Naive thymus-derived CD8-positive, alpha-beta T cell (primary cell): ENCODE measurements at regions not wholly inside any gene's neighbourhood (a gene's known extent, or its start where the extent isn't known, plus 50 kb on each side); places are given as distances from the start of the nearest gene placed in this dataset.

ENCODE experiments used
- ATAC-seq, 2 donors: fragments of 150-1000 bp; cut with Tn5 transposase in 1 of 2; sonication (Bioruptor Pico), chemical (Tn5 transposase) in 1 of 2; 1 replicate in 1 of 2; 2 replicates in 1 of 2; pipeline ENCODE4 v1.10.0; 2021; ENCODE audit warnings: mild to moderate bottlenecking in 2 of 2, moderate library complexity in 2 of 2
- POLR2A ChIA-PET: fragments of 350-600 bp; sonication (Branson Sonifier 250); formaldehyde crosslinking; loops from one replicate; lab custom pipeline; 2021; ENCODE audit warnings: antibody characterized with exemption; lab: Charles Lee
- DNase-seq, 10 donors: peaks; one replicate each; pipeline versions ENCODE4 v3.0.0 to v3.0.0-alpha.2; 2020 to 2022
- H3K27ac Mint-ChIP-seq, 10 donors: one replicate each; pipeline ENCODE4 v1.8.0; 2020 to 2022; ENCODE audit warnings: mild to moderate bottlenecking in 10 of 10, mixed read lengths in 10 of 10, moderate library complexity in 4 of 10, inconsistent platforms in 1 of 10
- H3K27me3 Mint-ChIP-seq, 5 donors: one replicate each; pipeline ENCODE4 v1.8.0; 2021 to 2022; ENCODE audit warnings: mixed read lengths in 5 of 5
- H3K36me3 Mint-ChIP-seq, 3 donors: one replicate each; pipeline ENCODE4 v1.8.0; 2020 to 2022; ENCODE audit warnings: mixed read lengths in 3 of 3, mild to moderate bottlenecking in 2 of 3, inconsistent platforms in 1 of 3
- H3K4me1 Mint-ChIP-seq, 4 donors: one replicate each; pipeline ENCODE4 v1.8.0; 2021 to 2022; ENCODE audit warnings: mixed read lengths in 4 of 4
- H3K4me3 Mint-ChIP-seq, 10 donors: one replicate each; pipeline ENCODE4 v1.8.0; 2020 to 2022; ENCODE audit warnings: mild to moderate bottlenecking in 10 of 10, mixed read lengths in 10 of 10, moderate library complexity in 6 of 10, inconsistent platforms in 1 of 10
- H3K9me3 Mint-ChIP-seq, 9 donors: one replicate each; pipeline ENCODE4 v1.8.0; 2020 to 2022; ENCODE audit warnings: mixed read lengths in 9 of 9, mild to moderate bottlenecking in 3 of 9, inconsistent platforms in 1 of 9, moderate library complexity in 1 of 9

DNA sequence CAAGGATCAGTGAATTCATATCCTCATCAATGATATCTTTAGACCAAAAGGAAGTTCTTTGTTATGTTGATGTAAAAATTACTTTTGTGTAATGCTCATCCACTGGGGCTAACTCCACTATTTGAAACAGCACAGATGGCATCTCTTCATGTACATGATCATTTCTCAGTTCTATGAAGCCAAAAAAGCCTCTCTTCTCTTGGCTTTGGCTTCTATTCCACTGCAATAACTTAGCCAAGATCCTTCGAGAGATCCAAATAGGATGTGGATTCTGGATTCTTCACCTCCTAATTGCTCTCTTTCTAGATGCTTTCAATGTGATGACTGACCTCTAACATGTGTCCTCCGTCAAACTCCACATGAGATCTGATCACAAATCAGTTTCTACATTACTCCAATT lies 851.2 kb downstream of the GALC start:
- Mint-ChIP-seq H3K27ac (no peak overlapping the region), H3K36me3 (no peaks in the 10 kb centered on the region), H3K27me3 (peaks cover 0 to 9% (median 0%) of the 10 kb centered on the region in 5 donors), H3K4me1 (no peaks in the 10 kb centered on the region), H3K9me3 (peaks cover 0 to 29% (median 7%) of the 10 kb centered on the region in 9 donors), H3K4me3 (no peak overlapping the region)
- DNase-seq: no peak
- no peak for ATAC-seq
- POLR2A ChIA-PET: no interaction called here

GRCh38 chr14:87139299-87139698 lies 853.7 kb downstream of the GALC start:
- Mint-ChIP-seq H3K4me3 (no peak overlapping the region), H3K27ac (no peak overlapping the region), H3K9me3 (peaks cover 4 to 24% (median 7%) of the 10 kb centered on the region in 9 donors), H3K36me3 (no peaks in the 10 kb centered on the region), H3K4me1 (no peaks in the 10 kb centered on the region), H3K27me3 (peaks cover 0 to 1% (median 0%) of the 10 kb centered on the region in 5 donors)
- ATAC-seq (no peak), DNase-seq (no peak)
- POLR2A ChIA-PET: no interaction called here

DNA sequence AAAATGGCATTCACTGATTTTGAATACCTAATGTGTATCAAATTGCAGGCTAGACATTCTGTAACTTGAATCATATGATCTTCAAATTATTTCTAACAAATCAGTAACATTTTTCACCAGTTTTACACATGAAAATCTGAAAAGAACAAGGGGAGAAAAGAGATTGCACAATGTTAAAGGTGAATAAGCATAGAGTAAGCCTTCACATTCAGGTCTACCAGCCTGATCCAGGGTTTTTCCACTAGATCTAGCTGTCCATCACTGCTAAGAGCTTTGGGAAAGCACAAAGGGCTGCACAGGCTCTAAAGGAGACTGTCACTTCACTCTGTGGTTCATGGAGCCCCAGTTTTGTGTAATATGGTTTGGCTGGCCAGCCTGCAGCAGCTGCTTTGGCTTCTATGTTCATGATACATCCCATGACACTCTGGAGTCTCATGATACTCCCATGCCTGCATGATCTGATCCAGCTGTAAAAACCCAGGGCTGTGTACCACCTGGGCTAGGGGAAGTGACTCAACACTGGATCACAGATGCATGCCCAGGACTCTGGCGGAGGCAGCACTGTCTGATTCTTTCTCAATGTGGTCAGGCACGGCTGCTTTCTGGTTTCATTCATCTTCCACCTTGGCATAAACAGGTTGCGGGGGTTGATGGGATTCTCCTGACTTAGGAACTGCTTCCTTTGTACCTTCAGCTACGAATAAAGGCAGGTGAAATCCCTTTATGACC lies 859.7 kb downstream of the GALC start:
- no peak for ATAC-seq
- Mint-ChIP-seq H3K27me3 (no peaks in the 10 kb centered on the region), H3K36me3 (no peaks in the 10 kb centered on the region), H3K27ac (no peak overlapping the region), H3K4me3 (no peak overlapping the region), H3K4me1 (no peaks in the 10 kb centered on the region), H3K9me3 (peaks cover 0 to 8% (median 3%) of the 10 kb centered on the region in 9 donors)
- POLR2A ChIA-PET: no interaction called here
- no peak for DNase-seq

DNA sequence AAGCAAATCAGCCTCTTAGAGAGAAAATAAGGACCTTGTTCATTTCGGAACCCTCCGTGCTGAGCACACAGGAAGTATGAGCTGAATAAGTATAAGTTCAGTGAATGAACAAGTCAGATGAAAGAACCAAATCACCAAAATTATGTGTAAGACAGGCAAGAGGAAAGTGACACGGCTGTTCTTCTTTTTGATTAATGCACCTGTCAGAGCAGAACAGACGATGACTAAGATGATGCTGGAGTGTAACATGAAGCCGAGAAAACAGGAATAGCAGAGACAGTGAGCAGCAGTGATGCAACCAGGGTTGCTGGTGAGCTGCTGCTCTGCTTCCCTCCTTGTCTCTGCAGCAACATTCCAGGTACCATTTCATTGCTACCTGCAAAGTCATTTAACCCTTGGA lies 861.1 kb downstream of the GALC start:
- Mint-ChIP-seq H3K27ac (no peak overlapping the region), H3K27me3 (no peaks in the 10 kb centered on the region), H3K9me3 (peaks cover 0 to 8% (median 3%) of the 10 kb centered on the region in 9 donors), H3K36me3 (no peaks in the 10 kb centered on the region), H3K4me1 (no peaks in the 10 kb centered on the region), H3K4me3 (no peak overlapping the region)
- DNase-seq: no peak
- POLR2A ChIA-PET: no interaction called here
- ATAC-seq: no peak

DNA sequence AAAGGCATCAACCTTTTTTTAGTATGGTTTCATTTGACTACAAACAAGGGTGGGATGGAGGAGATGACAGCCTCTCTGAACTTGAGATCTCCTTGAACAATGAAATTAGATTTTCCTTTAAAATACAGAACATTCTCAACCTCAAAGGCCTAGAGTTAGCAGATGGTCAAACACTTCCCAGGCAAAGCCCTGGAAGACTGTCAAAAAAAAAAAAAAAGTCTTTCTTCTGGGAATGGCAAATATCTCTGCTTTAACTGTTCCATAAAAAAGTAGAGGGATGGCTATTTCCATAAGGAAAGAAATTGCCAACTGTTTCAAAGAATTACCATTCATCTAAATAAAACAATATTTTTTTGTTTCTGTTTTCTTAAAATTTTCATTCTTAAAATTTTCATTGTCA lies 870.8 kb downstream of the GALC start:
- no peak for ATAC-seq
- H3K27me3 Mint-ChIP-seq: no peaks in the 10 kb centered on the region
- H3K36me3 Mint-ChIP-seq: no peaks in the 10 kb centered on the region
- no peak overlapping the region for H3K27ac Mint-ChIP-seq
- H3K9me3 Mint-ChIP-seq: peaks cover 0 to 17% (median 2%) of the 10 kb centered on the region in 9 donors
- POLR2A ChIA-PET: no interaction called here
- no peak for DNase-seq
- no peak overlapping the region for H3K4me3 Mint-ChIP-seq
- no peaks in the 10 kb centered on the region for H3K4me1 Mint-ChIP-seq

GRCh38 chr14:87121716-87122115 lies 871.3 kb downstream of the GALC start:
- no peaks in the 10 kb centered on the region for H3K27me3 Mint-ChIP-seq
- H3K4me3 Mint-ChIP-seq: no peak overlapping the region
- DNase-seq (no peak), ATAC-seq (no peak)
- H3K27ac Mint-ChIP-seq: no peak overlapping the region
- no peaks in the 10 kb centered on the region for H3K4me1 Mint-ChIP-seq
- peaks cover 0 to 17% (median 2%) of the 10 kb centered on the region in 9 donors for H3K9me3 Mint-ChIP-seq
- no peaks in the 10 kb centered on the region for H3K36me3 Mint-ChIP-seq
- POLR2A ChIA-PET: no interaction called here

DNA sequence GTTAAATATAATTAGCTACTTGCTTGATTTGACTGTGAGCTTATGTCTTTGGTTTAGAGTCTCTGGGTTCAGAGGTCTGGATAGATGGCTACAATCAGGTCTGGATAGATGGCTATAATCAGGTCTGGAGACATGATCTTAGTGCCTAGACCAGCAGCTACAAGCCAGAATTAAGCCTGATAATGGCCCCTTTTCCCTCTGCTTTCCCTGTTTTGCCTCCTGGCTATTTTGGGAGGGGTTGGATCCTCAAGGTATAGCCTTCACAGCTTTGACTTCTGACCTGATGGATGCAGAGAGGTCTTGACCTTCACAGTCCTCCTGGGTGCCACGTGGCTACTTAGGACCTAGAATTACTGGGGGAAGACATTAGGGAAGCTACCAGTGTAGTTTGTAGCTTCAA lies 877.7 kb downstream of the GALC start:
- Mint-ChIP-seq H3K9me3 (peaks cover 0 to 15% (median 2%) of the 10 kb centered on the region in 9 donors), H3K36me3 (no peaks in the 10 kb centered on the region), H3K27ac (no peak overlapping the region), H3K27me3 (no peaks in the 10 kb centered on the region), H3K4me1 (no peaks in the 10 kb centered on the region), H3K4me3 (no peak overlapping the region)
- ATAC-seq (no peak), DNase-seq (no peak)
- POLR2A ChIA-PET: no interaction called here

- Mint-ChIP-seq H3K36me3 (no peaks in the 10 kb centered on the region), H3K9me3 (peaks cover 0 to 25% (median 3%) of the 10 kb centered on the region in 9 donors), H3K27ac (no peak overlapping the region), H3K4me1 (no peaks in the 10 kb centered on the region), H3K27me3 (no peaks in the 10 kb centered on the region), H3K4me3 (no peak overlapping the region)
- DNase-seq (no peak), ATAC-seq (no peak)
- POLR2A ChIA-PET: no interaction called here
Measured at GRCh38 chr14:87113286-87113685, 879.7 kb downstream of the GALC start.

DNA sequence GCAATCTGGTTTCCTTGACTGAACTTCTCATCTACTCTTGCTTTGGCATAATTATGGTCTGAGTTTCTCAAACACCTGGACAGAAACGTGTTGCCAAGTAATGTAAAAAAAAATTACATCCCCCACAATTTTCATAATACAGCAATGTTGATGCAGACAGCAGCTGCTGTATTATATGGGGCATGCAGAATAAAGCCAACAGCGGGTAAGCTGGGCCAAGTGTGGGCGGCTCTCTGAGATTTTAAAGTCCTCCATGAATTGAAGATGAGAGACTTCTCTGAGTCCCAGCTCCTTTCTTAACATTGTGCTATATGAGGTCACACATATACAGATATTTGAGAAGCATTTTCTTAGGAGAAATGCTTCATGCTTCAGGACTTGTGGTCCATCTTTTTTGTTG lies 881.2 kb downstream of the GALC start:
- Mint-ChIP-seq H3K4me3 (no peak overlapping the region), H3K27ac (no peak overlapping the region), H3K36me3 (no peaks in the 10 kb centered on the region), H3K27me3 (no peaks in the 10 kb centered on the region), H3K4me1 (no peaks in the 10 kb centered on the region), H3K9me3 (peaks cover 0 to 33% (median 3%) of the 10 kb centered on the region in 9 donors)
- POLR2A ChIA-PET: no interaction called here
- no peak for ATAC-seq
- DNase-seq: no peak

DNA sequence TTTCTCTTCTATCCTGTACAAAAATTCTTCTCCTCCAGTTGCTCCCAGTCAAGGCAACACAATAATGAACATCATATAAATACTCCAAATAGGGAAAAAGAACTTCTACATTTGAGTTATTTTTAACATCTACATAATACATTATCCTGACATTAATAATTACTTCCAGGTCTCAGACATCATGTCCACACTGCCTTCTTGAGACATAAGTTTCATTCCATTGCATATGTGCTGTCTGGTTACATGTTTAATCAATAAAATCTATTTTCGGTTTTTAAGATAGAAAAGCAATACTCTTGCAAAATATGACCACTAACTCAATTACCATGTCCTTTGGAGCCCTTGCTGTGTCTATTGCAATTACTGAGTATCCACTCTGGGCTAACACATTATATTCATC lies 881.9 kb downstream of the GALC start:
- no peak overlapping the region for H3K4me3 Mint-ChIP-seq
- POLR2A ChIA-PET: no interaction called here
- peaks cover 0 to 34% (median 3%) of the 10 kb centered on the region in 9 donors for H3K9me3 Mint-ChIP-seq
- H3K27ac Mint-ChIP-seq: no peak overlapping the region
- no peak for ATAC-seq
- no peak for DNase-seq
- H3K4me1 Mint-ChIP-seq: no peaks in the 10 kb centered on the region
- no peaks in the 10 kb centered on the region for H3K27me3 Mint-ChIP-seq
- H3K36me3 Mint-ChIP-seq: no peaks in the 10 kb centered on the region

DNA sequence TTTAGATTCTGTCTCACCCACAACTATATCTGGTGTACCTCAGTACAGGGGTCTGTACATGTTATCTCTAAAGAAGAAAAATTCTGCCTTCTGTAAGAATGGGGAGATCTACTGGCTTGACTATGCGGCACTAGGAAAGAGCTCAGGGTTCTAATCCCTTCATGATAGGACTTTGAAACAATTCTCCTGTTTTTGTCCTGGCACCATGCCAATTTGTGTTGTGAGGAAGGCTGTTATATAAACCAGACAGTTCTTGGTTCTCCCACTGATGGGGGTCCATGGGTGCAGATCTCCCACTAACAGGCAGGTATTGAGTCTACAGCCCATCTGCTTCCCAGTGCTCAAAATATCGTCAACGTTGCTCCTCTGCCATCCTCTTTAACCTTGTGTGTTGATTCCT lies 883.7 kb downstream of the GALC start:
- Mint-ChIP-seq H3K4me3 (no peak overlapping the region), H3K4me1 (no peaks in the 10 kb centered on the region), H3K27me3 (no peaks in the 10 kb centered on the region), H3K9me3 (peaks cover 0 to 34% (median 3%) of the 10 kb centered on the region in 9 donors), H3K36me3 (no peaks in the 10 kb centered on the region), H3K27ac (no peak overlapping the region)
- ATAC-seq: no peak
- DNase-seq: no peak
- POLR2A ChIA-PET: no interaction called here

- DNase-seq (no peak), ATAC-seq (no peak)
- Mint-ChIP-seq H3K27me3 (no peaks in the 10 kb centered on the region), H3K27ac (no peak overlapping the region), H3K36me3 (no peaks in the 10 kb centered on the region), H3K4me1 (no peaks in the 10 kb centered on the region), H3K4me3 (no peak overlapping the region), H3K9me3 (peaks cover 0 to 34% (median 3%) of the 10 kb centered on the region in 9 donors)
- POLR2A ChIA-PET: no interaction called here
Measured at GRCh38 chr14:87108726-87109125, 884.3 kb downstream of the GALC start.

DNA sequence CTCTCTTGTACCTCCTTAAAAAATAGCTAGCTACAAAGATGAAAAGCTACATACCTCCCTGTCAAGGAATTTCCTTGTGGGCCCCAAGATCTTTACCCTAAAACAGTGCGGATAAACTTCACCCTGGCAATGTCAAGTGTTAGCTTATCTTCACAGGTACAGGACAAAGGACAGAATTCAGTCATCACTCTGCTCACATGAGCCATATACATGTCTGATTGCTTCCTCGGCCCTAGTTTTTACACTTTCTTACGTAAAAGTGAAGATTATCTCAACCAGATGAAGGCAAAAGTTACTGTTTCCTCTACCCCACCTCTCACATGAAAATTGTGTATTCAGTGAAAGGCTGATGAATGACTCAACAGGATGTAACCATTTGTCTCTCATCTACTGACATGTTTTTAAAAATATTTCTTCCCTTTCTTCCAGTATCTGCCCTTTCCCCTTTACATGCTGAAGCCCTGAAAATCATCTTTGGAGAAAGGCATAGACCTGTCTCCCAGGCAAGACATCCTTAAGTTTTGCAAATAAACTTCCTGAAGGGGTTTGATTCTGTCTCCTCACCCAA lies 890.1 kb downstream of the GALC start:
- H3K4me1 Mint-ChIP-seq: no peaks in the 10 kb centered on the region
- peaks cover 0 to 19% (median 0%) of the 10 kb centered on the region in 9 donors for H3K9me3 Mint-ChIP-seq
- DNase-seq (no peak), ATAC-seq (no peak)
- no peak overlapping the region for H3K27ac Mint-ChIP-seq
- no peaks in the 10 kb centered on the region for H3K27me3 Mint-ChIP-seq
- POLR2A ChIA-PET: no interaction called here
- H3K4me3 Mint-ChIP-seq: no peak overlapping the region
- no peaks in the 10 kb centered on the region for H3K36me3 Mint-ChIP-seq

DNA sequence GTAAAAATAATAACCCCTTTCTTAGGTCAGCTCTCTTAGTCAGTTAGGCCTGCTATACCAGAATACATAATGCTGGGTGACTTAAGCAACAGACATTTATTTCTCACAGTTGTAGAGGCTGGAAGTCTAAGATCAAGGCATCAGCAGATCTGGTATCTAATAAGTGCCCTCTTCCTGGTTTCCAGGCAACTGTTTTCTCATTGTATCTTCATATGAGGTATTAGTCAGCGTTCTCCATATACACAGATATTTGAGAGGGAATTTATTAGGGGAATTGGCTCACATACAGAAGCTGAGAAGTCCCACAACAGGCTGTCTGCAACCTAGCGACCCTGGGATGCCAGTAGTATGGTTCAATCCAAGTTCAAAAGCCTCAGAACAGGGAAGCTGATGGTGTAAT lies 896.0 kb downstream of the GALC start:
- DNase-seq (no peak), ATAC-seq (no peak)
- H3K9me3 Mint-ChIP-seq: peaks cover 0 to 22% (median 2%) of the 10 kb centered on the region in 9 donors
- H3K4me3 Mint-ChIP-seq: no peak overlapping the region
- no peaks in the 10 kb centered on the region for H3K36me3 Mint-ChIP-seq
- H3K27ac Mint-ChIP-seq: no peak overlapping the region
- no peaks in the 10 kb centered on the region for H3K4me1 Mint-ChIP-seq
- H3K27me3 Mint-ChIP-seq: no peaks in the 10 kb centered on the region
- POLR2A ChIA-PET: no interaction called here
